ENCODE measurements at regions not wholly inside any gene's neighbourhood (a gene's known extent, or its start where the extent isn't known, plus 50 kb on each side); places are given as distances from the start of the nearest gene placed in this dataset.
"Not testable (repeated sequence)": the region's sequence is repeated elsewhere in the genome, so short reads cannot be mapped to it uniquely, and the experiment has no call there.

DNA sequence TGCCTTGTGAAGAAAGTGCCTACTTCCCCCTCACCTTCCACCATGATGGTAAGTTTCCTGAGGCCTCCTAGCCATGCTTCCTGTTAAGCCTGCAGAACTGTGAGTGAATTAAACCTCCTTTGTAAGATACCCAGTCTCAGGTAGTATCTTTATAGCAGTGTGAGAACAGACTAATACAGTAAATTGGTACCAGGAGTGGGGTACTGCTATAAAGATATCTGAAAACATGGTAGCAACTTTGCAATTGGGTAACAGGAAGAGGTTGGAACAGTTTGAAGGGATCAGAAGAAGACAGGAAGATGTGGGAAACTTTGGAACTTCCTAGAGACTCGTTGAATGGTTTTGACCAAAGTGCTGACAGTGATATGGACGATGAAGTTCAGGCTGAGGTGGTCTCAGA, 550.3 kb upstream of the ADAMTS5 start:
- not testable (repeated sequence) for DNase-seq (ENCODE audit: low read depth in 2 of 2)

DNA sequence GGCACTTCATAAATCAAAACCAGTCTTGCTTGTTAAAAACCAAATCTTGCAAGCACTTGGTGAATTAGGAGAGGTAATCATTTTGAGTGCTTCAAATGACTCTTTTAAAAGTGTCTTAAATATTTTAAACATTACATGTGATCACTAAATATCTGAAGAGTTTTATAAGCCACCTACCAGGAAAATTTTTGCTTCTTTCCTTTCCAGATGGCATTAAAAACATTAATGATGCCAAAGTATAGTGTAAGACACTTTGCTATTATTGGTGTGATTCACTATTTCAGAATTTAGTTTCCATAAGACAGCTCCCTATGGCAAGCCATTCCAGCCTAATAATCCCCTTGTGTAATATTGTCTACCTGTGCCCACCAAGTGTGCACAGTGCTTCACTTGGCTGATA, 548.8 kb upstream of the ADAMTS5 start:
- DNase-seq (ENCODE audit: low read depth in 2 of 2), result no peak

DNA sequence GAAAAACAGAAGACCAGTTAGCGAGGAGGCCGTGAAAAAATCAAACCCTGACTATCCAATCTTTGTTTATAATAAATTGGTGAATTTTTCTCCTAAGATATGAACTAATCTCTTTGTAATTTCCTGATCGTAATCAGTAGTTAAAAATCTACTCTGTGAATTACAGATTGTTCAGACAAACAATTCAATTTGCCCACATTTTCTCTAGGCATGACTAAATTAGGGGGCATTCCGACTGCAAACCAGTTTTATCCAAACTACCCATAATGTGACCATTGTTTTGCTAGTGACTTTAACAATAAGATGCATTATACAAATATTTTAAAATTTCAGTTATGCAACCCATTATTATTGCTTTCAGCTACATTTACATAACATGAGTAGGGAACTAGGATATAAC, 546.9 kb upstream of the ADAMTS5 start:
- no peak for DNase-seq (ENCODE audit: low read depth in 2 of 2)

DNA sequence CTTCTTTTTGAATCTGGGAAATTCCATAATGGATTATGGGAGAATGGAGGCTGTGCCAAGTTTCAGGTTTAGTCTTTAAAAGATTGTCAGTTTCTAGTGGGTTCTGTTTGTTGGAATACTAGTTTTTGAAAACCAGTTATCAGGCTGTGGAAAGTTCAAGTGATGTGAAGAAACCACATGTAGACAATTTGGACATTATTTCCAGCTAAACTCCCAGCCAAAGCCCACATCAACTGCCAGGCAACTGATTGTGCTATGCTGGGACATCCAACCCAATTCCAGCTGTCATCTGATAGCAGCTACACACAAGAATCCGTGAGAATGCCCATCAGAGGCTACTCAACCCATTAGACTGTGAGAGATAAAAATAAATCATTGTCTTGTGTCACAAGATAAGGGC, 546.1 kb upstream of the ADAMTS5 start:
- no peak for DNase-seq (ENCODE audit: low read depth in 2 of 2)

GRCh38 chr21:27511233-27511632, 544.3 kb upstream of the ADAMTS5 start:
- no peak for DNase-seq (ENCODE audit: low read depth in 2 of 2)

DNA sequence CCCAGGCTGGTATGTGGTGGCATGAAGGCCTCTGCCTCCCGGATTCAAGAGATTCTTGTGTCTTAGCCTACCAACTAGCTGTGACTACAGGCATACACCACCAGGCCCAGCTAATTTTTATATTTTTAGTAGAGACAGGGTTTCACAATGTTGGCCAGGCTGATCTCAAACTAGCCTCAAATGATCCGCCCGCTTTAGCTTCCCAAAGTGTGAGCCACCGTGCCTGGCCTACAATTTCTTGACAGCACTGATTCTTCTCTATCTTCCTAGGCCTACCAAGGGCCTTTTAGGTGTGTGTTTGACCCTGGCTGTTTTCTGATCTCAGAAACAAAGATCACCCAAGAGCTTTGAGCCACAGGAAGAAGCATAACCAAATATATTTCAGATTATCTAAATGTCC, 540.8 kb upstream of the ADAMTS5 start:
- DNase-seq (ENCODE audit: low read depth in 2 of 2), result no peak

GRCh38 chr21:27505516-27505915, 538.6 kb upstream of the ADAMTS5 start:
- no peak for DNase-seq (ENCODE audit: low read depth in 2 of 2)

- no peak for DNase-seq (ENCODE audit: low read depth in 2 of 2)
Observed at GRCh38 chr21:27502801-27503200, 535.9 kb upstream of the ADAMTS5 start.

GRCh38 chr21:27498025-27498424, 531.1 kb upstream of the ADAMTS5 start:
- no peak for DNase-seq (ENCODE audit: low read depth in 2 of 2)

- no peak for DNase-seq (ENCODE audit: low read depth in 2 of 2)
Observed at GRCh38 chr21:27495836-27496235, 528.9 kb upstream of the ADAMTS5 start.

DNA sequence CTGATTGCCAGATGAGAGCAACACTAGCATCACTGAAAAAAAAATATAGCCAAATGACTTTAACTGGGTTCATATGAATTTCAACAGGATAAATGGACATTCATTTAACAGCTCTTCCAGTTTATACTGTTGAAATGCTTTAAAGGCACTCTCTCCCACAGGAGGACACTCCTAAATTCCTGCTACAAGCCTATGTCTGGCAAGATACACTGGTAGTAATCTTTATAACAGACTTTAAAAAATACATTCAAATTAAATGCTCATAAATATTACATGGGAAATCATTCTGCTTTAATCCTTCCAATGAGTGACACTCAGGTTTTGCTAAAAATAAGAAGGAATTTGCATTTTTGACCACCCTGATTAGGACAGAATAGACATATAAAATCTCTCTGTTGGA, 526.7 kb upstream of the ADAMTS5 start:
- no peak for DNase-seq (ENCODE audit: low read depth in 2 of 2)

DNA sequence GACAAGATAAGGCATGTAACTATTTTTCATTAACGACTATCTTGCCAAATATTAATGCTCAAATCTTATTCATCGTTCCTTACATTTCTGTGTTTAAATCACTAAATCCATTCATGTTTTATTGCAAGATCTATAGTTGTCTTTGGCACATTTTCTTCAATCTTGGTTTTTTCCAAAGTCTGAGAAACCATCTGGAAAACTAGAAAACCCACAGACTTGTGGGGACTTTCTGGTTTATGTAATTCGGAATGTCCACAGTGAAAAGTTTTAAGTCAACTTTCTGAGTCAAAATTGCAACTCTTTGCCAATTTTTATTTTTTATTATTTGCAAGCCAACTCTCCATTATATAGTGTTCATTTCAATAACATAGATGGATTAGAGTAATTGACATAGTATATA, 520.8 kb upstream of the ADAMTS5 start:
- no peak for DNase-seq (ENCODE audit: low read depth in 2 of 2)

GRCh38 chr21:27480841-27481261, 514.0 kb upstream of the ADAMTS5 start:
- no peak for DNase-seq (ENCODE audit: low read depth in 2 of 2)

DNA sequence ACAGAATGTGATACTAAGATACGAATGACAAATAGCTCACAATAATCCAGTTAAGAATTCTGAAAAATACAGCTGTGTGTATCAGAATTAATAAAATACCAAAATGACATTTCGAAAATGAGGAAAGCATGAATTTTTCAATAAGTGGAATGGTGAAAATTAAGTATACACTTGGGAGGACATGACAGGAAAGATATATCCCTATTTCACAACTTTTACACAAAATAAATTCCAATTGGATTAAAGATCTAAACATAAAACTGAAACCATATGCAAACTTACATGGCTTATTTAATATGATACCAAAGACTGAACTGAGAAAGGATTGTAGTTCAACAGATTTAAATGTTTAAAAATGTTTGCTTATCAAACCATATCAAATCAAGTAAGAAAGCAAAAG, 510.4 kb upstream of the ADAMTS5 start:
- DNase-seq (ENCODE audit: low read depth in 2 of 2), result no peak

DNA sequence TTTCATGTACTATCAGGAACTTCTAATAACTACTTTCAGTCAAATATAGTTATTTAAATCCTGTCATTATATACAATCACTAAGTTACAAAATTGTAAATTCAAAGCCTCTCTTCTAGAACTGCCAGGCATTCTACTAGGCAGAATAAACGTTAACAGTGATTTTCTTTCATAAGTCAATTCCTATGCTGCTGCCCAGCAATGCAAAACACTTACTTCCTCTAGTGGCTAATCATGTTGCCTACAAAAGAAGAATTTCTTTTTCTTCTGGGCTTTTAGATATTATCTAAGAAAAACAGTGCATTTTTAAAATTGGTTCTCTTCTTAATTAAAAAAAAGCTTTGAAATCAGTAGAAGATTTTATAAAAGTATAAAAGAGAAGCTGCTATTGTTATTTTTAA, 509.8 kb upstream of the ADAMTS5 start:
- no peak for DNase-seq (ENCODE audit: low read depth in 2 of 2)

GRCh38 chr21:27475363-27475955, 508.6 kb upstream of the ADAMTS5 start:
- DNase-seq (ENCODE audit: low read depth in 2 of 2), result no peak

DNA sequence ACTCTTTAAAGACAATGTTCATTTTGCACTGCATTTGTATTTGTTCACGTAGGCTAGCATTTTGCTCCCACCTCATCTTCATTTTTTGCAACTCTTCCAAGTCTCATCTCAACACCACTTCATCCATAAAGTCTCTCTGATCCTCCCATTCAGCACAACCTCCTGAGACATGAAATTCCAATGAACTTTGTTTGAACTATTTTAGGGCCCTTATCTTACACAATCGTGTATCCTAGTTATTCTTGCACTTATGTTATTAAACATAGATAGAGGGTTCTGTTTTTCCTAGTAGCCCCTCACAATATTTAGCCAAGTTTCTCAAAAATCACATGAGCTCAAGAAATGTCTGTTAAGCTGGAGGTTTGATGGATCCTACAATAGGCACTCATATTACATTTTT, 500.5 kb upstream of the ADAMTS5 start:
- DNase-seq (ENCODE audit: low read depth in 2 of 2), result no peak

- no peak for DNase-seq (ENCODE audit: low read depth in 2 of 2)
Observed at GRCh38 chr21:27466140-27466539, 499.3 kb upstream of the ADAMTS5 start.

GRCh38 chr21:27464648-27465047, 497.8 kb upstream of the ADAMTS5 start:
- no peak for DNase-seq (ENCODE audit: low read depth in 2 of 2)

DNA sequence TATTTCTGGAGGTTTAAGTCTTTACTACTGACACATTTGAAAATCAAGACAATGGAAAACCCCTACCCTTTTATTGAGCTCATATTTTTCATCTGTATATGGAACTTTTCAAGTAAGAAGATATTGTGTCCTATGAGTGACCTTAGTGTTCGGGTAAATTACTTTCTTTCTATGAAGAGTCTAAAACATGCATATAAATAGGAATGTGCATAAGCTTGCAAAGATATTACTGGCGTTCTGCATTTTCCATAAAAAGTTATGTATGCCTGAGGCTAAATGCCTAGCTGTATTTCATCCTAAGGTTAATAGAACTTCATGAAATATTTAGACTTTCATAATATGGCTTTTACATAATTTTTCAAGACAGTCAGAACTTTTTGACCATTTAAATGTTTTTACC, 495.8 kb upstream of the ADAMTS5 start:
- DNase-seq (ENCODE audit: low read depth in 2 of 2), result no peak

DNA sequence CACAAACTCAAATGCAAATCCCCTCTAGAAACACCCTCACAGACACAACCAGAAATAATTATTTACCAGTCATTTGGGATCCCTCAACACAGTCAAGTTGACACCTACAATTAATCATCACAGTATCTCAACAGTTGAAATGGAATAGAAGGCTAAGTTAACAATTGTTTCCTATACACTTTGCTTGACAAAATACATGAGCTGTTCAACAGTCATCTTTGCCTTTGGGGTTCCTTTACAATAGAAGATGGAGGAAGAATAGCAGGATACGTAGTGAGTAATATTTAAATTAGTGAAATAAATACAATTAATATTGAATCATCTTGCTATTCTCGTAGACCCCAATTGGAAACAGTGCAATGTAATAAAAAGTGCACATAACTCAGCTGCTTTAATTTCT, 487.3 kb upstream of the ADAMTS5 start:
- DNase-seq (ENCODE audit: low read depth in 2 of 2), result no peak

DNA sequence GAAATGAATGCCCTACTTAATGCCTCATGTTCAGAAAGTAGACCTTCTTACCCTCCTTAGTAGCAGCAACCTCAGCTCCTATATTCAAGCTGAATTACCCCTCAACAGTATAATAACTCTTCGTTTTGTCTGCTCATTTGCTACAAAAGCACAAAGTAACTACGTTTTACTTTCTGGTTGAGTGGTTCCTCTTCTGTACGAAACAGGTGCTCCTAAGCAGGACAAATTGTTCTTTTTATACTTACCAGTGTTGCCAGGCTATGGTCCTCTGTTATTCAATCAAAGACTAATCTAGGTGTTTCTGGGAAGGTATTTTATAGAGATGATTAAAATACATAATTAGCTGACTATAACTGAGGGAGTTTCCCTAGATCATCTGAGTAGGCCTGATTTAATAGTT, 484.2 kb upstream of the ADAMTS5 start:
- no peak for DNase-seq (ENCODE audit: low read depth in 2 of 2)

DNA sequence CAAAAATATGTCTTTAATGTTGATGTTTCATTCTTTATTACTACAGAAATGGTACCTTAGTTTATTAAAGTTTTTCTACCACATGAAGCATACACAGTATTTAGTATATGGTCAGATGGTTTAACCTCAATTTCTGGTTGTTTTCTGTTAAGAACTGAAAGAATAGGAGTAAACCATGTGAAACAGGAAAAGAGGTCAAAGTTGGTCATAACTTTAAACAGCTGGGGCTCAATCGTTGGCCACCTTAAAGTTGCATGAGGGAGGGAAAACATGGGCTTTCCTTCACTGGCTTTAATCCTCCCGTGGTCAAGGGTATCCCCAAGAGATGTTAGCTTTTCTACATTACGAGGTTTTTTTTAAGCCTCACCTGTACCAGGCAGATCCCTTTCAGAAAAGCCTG, 483.3 kb upstream of the ADAMTS5 start:
- no peak for DNase-seq (ENCODE audit: low read depth in 2 of 2)

DNA sequence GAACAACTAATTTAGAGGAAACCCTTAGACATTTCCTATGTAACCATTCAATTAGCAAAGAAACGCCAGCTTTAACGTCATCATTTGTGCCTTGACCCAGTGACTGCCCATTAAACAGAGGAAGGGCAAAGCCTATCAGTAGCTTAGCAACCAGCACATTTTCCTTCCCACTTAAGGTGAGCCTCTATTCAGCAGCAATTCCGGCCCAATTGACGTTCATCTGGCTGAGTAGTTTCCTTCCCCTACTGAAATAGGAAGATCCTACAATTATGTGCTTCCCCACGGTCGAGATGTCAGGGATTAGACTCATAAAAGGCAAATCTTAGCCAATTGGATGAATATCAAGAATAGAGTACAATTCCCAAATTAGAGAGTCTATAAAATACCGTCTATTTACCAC, 482.1 kb upstream of the ADAMTS5 start:
- DNase-seq (ENCODE audit: low read depth in 2 of 2), result no peak

- no peak for DNase-seq (ENCODE audit: low read depth in 2 of 2)
Observed at GRCh38 chr21:27447843-27448242, 481.0 kb upstream of the ADAMTS5 start.
